ENCODE measurements at regions not wholly inside any gene's neighbourhood (a gene's known extent, or its start where the extent isn't known, plus 50 kb on each side); places are given as distances from the start of the nearest gene placed in this dataset.
A peak's percentile ranks its signal among the peaks of the same experiment; 100 is the strongest.
"Not testable (repeated sequence)": the region's sequence is repeated elsewhere in the genome, so short reads cannot be mapped to it uniquely, and the experiment has no call there.

- Histone ChIP-seq H3K4me1 (ENCODE audit: control insufficient read depth in 2 of 2, insufficient read depth in 2 of 2, low read length in 2 of 2) (peaks cover 2 to 11% of the 10 kb centered on the region in 2 donors), H3K27me3 (ENCODE audit: control insufficient read depth in 2 of 2, insufficient read depth in 2 of 2, low read length in 2 of 2) (no peaks in the 10 kb centered on the region), H3K4me3 (ENCODE audit: low read length in 2 of 2) (no peak overlapping the region), H3K27ac (ENCODE audit: low read depth in 2 of 2, low read length in 2 of 2) (peak overlapping the region in 1 of 2 donors; percentile 25), H3K9me3 (ENCODE audit: control insufficient read depth in 2 of 2, low read length in 2 of 2) (no peaks in the 10 kb centered on the region), H3K36me3 (ENCODE audit: control insufficient read depth in 2 of 2, insufficient read depth in 2 of 2, low read length in 2 of 2) (no peaks in the 10 kb centered on the region), H3K9ac (ENCODE audit: low read depth in 1 of 2, low read length in 2 of 2) (no peak overlapping the region)
Measured at GRCh38 chr11:35046681-35047080, 92.3 kb upstream of the CD44 start.

DNA sequence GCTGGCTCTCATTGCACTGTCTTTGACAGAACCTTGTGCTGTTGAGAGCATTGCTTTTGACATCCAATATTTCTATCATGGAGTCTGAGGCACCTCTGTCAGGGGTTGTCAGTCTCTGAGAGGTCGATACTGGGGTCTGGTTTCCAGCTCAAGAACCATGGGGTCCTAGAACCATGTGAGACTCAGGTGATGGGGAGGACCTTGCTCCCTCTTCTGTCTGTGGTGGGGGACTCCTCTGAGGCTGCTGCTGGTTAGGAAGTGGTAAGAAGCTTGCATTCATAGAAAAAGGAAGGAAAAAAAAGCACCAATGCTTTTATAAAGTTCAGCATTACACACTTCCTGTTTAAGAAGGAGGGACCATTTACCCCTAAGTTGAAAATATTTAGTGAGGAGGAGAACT lies 91.8 kb upstream of the CD44 start:
- Histone ChIP-seq H3K9ac (ENCODE audit: low read depth in 1 of 2, low read length in 2 of 2) (no peak overlapping the region), H3K4me1 (ENCODE audit: control insufficient read depth in 2 of 2, insufficient read depth in 2 of 2, low read length in 2 of 2) (peaks cover 2 to 11% of the 10 kb centered on the region in 2 donors), H3K36me3 (ENCODE audit: control insufficient read depth in 2 of 2, insufficient read depth in 2 of 2, low read length in 2 of 2) (no peaks in the 10 kb centered on the region), H3K9me3 (ENCODE audit: control insufficient read depth in 2 of 2, low read length in 2 of 2) (no peaks in the 10 kb centered on the region), H3K4me3 (ENCODE audit: low read length in 2 of 2) (no peak overlapping the region), H3K27me3 (ENCODE audit: control insufficient read depth in 2 of 2, insufficient read depth in 2 of 2, low read length in 2 of 2) (no peaks in the 10 kb centered on the region), H3K27ac (ENCODE audit: low read depth in 2 of 2, low read length in 2 of 2) (peak overlapping the region in 1 of 2 donors; percentile 25)

- Histone ChIP-seq H3K9ac (ENCODE audit: low read depth in 1 of 2, low read length in 2 of 2) (no peak overlapping the region), H3K4me1 (ENCODE audit: control insufficient read depth in 2 of 2, insufficient read depth in 2 of 2, low read length in 2 of 2) (peaks cover 2 to 11% of the 10 kb centered on the region in 2 donors), H3K27ac (ENCODE audit: low read depth in 2 of 2, low read length in 2 of 2) (peak overlapping the region; percentile 6 to 12), H3K9me3 (ENCODE audit: control insufficient read depth in 2 of 2, low read length in 2 of 2) (no peaks in the 10 kb centered on the region), H3K4me3 (ENCODE audit: low read length in 2 of 2) (no peak overlapping the region), H3K36me3 (ENCODE audit: control insufficient read depth in 2 of 2, insufficient read depth in 2 of 2, low read length in 2 of 2) (no peaks in the 10 kb centered on the region), H3K27me3 (ENCODE audit: control insufficient read depth in 2 of 2, insufficient read depth in 2 of 2, low read length in 2 of 2) (no peaks in the 10 kb centered on the region)
Measured at GRCh38 chr11:35047769-35048168, 91.2 kb upstream of the CD44 start.

GRCh38 chr11:35048346-35048745 lies 90.6 kb upstream of the CD44 start:
- not testable (repeated sequence) for H3K9me3 ChIP-seq (ENCODE audit: control insufficient read depth in 2 of 2, low read length in 2 of 2); H3K9ac ChIP-seq (ENCODE audit: low read depth in 1 of 2, low read length in 2 of 2); H3K27me3 ChIP-seq (ENCODE audit: control insufficient read depth in 2 of 2, insufficient read depth in 2 of 2, low read length in 2 of 2); H3K36me3 ChIP-seq (ENCODE audit: control insufficient read depth in 2 of 2, insufficient read depth in 2 of 2, low read length in 2 of 2); H3K4me3 ChIP-seq (ENCODE audit: low read length in 2 of 2); H3K27ac ChIP-seq (ENCODE audit: low read depth in 2 of 2, low read length in 2 of 2)
- peaks cover 2 to 11% of the 10 kb centered on the region in 2 donors for H3K4me1 ChIP-seq (ENCODE audit: control insufficient read depth in 2 of 2, insufficient read depth in 2 of 2, low read length in 2 of 2)

- H3K27ac ChIP-seq (ENCODE audit: low read depth in 2 of 2, low read length in 2 of 2): no peak overlapping the region
- H3K4me1 ChIP-seq (ENCODE audit: control insufficient read depth in 2 of 2, insufficient read depth in 2 of 2, low read length in 2 of 2): peaks cover 2 to 7% of the 10 kb centered on the region in 2 donors
- no peak overlapping the region for H3K9ac ChIP-seq (ENCODE audit: low read depth in 1 of 2, low read length in 2 of 2)
- no peaks in the 10 kb centered on the region for H3K9me3 ChIP-seq (ENCODE audit: control insufficient read depth in 2 of 2, low read length in 2 of 2)
- no peaks in the 10 kb centered on the region for H3K36me3 ChIP-seq (ENCODE audit: control insufficient read depth in 2 of 2, insufficient read depth in 2 of 2, low read length in 2 of 2)
- H3K4me3 ChIP-seq (ENCODE audit: low read length in 2 of 2): no peak overlapping the region
- H3K27me3 ChIP-seq (ENCODE audit: control insufficient read depth in 2 of 2, insufficient read depth in 2 of 2, low read length in 2 of 2): no peaks in the 10 kb centered on the region
Measured at GRCh38 chr11:35049859-35050531, 89.0 kb upstream of the CD44 start.

DNA sequence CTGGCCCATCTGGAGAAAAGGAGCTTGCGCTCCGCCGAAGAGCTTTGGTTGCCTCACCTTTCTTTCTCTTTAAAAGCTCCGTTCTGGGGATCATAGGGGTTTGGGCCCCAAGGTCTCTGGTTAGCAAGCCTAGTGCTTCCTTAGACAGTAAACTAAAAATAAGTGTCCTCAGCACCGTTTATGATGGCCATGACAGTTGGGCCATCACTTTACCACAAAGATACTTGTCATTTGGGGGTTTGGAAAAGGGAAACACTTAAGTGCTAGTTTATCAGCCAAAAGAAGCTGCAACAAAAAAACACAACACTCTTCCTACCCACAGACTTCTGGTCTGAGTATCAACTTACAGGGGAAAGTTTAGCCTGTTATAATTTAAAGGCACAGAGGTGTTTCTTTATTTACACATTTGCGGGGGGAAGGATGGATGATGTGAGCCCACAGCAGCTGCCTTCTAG lies 88.4 kb upstream of the CD44 start:
- Histone ChIP-seq H3K27ac (ENCODE audit: low read depth in 2 of 2, low read length in 2 of 2) (no peak overlapping the region), H3K27me3 (ENCODE audit: control insufficient read depth in 2 of 2, insufficient read depth in 2 of 2, low read length in 2 of 2) (no peaks in the 10 kb centered on the region), H3K36me3 (ENCODE audit: control insufficient read depth in 2 of 2, insufficient read depth in 2 of 2, low read length in 2 of 2) (no peaks in the 10 kb centered on the region), H3K9me3 (ENCODE audit: control insufficient read depth in 2 of 2, low read length in 2 of 2) (no peaks in the 10 kb centered on the region), H3K4me1 (ENCODE audit: control insufficient read depth in 2 of 2, insufficient read depth in 2 of 2, low read length in 2 of 2) (peaks cover 2 to 7% of the 10 kb centered on the region in 2 donors), H3K4me3 (ENCODE audit: low read length in 2 of 2) (no peak overlapping the region), H3K9ac (ENCODE audit: low read depth in 1 of 2, low read length in 2 of 2) (no peak overlapping the region)

- no peaks in the 10 kb centered on the region for H3K9me3 ChIP-seq (ENCODE audit: control insufficient read depth in 2 of 2, low read length in 2 of 2)
- H3K4me1 ChIP-seq (ENCODE audit: control insufficient read depth in 2 of 2, insufficient read depth in 2 of 2, low read length in 2 of 2): no peaks in the 10 kb centered on the region
- no peak overlapping the region for H3K4me3 ChIP-seq (ENCODE audit: low read length in 2 of 2)
- no peak overlapping the region for H3K9ac ChIP-seq (ENCODE audit: low read depth in 1 of 2, low read length in 2 of 2)
- no peak overlapping the region for H3K27ac ChIP-seq (ENCODE audit: low read depth in 2 of 2, low read length in 2 of 2)
- no peaks in the 10 kb centered on the region for H3K36me3 ChIP-seq (ENCODE audit: control insufficient read depth in 2 of 2, insufficient read depth in 2 of 2, low read length in 2 of 2)
- H3K27me3 ChIP-seq (ENCODE audit: control insufficient read depth in 2 of 2, insufficient read depth in 2 of 2, low read length in 2 of 2): no peaks in the 10 kb centered on the region
Measured at GRCh38 chr11:35056391-35057093, 82.4 kb upstream of the CD44 start.

GRCh38 chr11:35057926-35058668 lies 80.9 kb upstream of the CD44 start:
- Histone ChIP-seq H3K4me3 (ENCODE audit: low read length in 2 of 2) (no peak overlapping the region), H3K4me1 (ENCODE audit: control insufficient read depth in 2 of 2, insufficient read depth in 2 of 2, low read length in 2 of 2) (no peaks in the 10 kb centered on the region), H3K36me3 (ENCODE audit: control insufficient read depth in 2 of 2, insufficient read depth in 2 of 2, low read length in 2 of 2) (no peaks in the 10 kb centered on the region), H3K9ac (ENCODE audit: low read depth in 1 of 2, low read length in 2 of 2) (no peak overlapping the region), H3K9me3 (ENCODE audit: control insufficient read depth in 2 of 2, low read length in 2 of 2) (no peaks in the 10 kb centered on the region), H3K27me3 (ENCODE audit: control insufficient read depth in 2 of 2, insufficient read depth in 2 of 2, low read length in 2 of 2) (no peaks in the 10 kb centered on the region), H3K27ac (ENCODE audit: low read depth in 2 of 2, low read length in 2 of 2) (no peak overlapping the region)

GRCh38 chr11:35058669-35059434 lies 80.1 kb upstream of the CD44 start:
- Histone ChIP-seq H3K27ac (ENCODE audit: low read depth in 2 of 2, low read length in 2 of 2) (no peak overlapping the region), H3K4me3 (ENCODE audit: low read length in 2 of 2) (no peak overlapping the region), H3K9me3 (ENCODE audit: control insufficient read depth in 2 of 2, low read length in 2 of 2) (no peaks in the 10 kb centered on the region), H3K9ac (ENCODE audit: low read depth in 1 of 2, low read length in 2 of 2) (no peak overlapping the region), H3K27me3 (ENCODE audit: control insufficient read depth in 2 of 2, insufficient read depth in 2 of 2, low read length in 2 of 2) (no peaks in the 10 kb centered on the region), H3K36me3 (ENCODE audit: control insufficient read depth in 2 of 2, insufficient read depth in 2 of 2, low read length in 2 of 2) (no peaks in the 10 kb centered on the region), H3K4me1 (ENCODE audit: control insufficient read depth in 2 of 2, insufficient read depth in 2 of 2, low read length in 2 of 2) (no peaks in the 10 kb centered on the region)

Measured in mucosa of rectum (tissue), 2 donors.